ENCODE measurements at regions not wholly inside any gene's neighbourhood (a gene's known extent, or its start where the extent isn't known, plus 50 kb on each side); places are given as distances from the start of the nearest gene placed in this dataset.

DNA sequence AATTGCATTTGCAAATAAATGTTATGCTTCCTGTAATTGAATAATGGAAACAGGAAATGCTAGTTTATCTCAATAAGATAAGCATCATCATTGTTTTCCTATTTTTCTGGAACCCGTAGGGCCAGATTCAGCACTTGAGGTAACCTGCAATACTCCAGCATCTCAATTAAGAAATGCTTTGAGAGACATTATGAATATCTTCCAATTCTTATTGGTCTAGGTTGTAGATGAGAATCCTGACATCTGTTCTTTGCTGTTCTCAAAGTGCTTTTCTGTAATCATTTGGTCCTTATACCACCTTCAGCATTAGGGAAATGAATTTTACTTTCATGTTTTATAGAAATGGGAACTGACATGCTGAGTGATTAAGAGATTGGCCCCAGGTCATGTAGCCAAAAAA is 428.3 kb downstream of the CBLN4 start:
- ChIA-PET POLR2A (ENCODE audit: low non-redundant PET) (no interaction called here), CTCF (no interaction called here)
- TF ChIP-seq, protein P1, sequence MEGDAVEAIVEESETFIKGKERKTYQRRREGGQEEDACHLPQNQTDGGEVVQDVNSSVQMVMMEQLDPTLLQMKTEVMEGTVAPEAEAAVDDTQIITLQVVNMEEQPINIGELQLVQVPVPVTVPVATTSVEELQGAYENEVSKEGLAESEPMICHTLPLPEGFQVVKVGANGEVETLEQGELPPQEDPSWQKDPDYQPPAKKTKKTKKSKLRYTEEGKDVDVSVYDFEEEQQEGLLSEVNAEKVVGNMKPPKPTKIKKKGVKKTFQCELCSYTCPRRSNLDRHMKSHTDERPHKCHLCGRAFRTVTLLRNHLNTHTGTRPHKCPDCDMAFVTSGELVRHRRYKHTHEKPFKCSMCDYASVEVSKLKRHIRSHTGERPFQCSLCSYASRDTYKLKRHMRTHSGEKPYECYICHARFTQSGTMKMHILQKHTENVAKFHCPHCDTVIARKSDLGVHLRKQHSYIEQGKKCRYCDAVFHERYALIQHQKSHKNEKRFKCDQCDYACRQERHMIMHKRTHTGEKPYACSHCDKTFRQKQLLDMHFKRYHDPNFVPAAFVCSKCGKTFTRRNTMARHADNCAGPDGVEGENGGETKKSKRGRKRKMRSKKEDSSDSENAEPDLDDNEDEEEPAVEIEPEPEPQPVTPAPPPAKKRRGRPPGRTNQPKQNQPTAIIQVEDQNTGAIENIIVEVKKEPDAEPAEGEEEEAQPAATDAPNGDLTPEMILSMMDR (conservative IDR thresholded peaks at IDR 0.05; ENCODE audit: low read depth) = no peak
- no peak for DNase-seq (ENCODE audit: low spot score)
- no peak overlapping the region for H3K27ac ChIP-seq

DNA sequence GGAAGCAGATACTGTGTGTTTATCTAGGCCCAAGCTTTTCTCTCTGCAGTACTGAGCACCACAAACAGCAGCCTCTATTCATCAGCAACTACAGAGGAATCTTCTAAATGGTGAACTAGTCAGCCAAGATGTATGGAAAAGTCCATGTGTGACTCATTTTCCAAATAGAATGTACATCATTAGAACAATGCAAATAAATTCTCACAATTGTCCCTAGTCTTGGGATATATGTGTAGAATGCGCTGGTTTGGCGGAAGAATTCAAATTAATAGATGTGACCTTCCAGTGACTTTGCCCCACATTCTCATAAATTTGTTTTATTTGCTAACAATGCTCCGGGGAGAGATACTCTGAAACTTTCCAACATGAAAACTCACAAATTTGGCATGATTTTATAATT is 436.2 kb downstream of the CBLN4 start:
- TF ChIP-seq, protein P1 (conservative IDR thresholded peaks at IDR 0.05; ENCODE audit: low read depth) = no peak
- POLR2A ChIA-PET (ENCODE audit: low non-redundant PET) = no interaction called here
- CTCF ChIA-PET = no interaction called here
- DNase-seq (ENCODE audit: low spot score) = no peak
- no peak overlapping the region for H3K27ac ChIP-seq

DNA sequence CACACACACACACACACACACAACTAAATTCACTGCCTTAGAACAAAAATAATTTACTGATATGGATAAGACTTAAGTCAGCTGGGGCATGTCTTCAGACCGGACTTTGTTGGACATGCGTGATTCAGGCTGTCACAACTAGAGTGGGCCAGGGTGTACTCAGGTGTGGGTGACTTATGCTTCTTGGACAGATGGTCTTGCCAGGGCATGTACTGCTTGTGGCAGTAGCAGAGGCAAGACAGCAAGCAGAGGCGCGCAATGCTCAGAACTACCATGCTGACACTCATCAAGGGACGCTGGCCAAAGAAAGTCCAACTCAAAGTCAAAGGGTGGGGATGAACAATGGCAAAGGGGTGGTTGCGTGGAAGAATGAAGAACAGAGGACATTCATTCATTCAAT is 437.5 kb downstream of the CBLN4 start:
- DNase-seq (ENCODE audit: low spot score) = no peak
- POLR2A ChIA-PET (ENCODE audit: low non-redundant PET) = no interaction called here
- H3K27ac ChIP-seq = no peak overlapping the region
- TF ChIP-seq, protein P1 (conservative IDR thresholded peaks at IDR 0.05; ENCODE audit: low read depth) = no peak
- CTCF ChIA-PET = no interaction called here

DNA sequence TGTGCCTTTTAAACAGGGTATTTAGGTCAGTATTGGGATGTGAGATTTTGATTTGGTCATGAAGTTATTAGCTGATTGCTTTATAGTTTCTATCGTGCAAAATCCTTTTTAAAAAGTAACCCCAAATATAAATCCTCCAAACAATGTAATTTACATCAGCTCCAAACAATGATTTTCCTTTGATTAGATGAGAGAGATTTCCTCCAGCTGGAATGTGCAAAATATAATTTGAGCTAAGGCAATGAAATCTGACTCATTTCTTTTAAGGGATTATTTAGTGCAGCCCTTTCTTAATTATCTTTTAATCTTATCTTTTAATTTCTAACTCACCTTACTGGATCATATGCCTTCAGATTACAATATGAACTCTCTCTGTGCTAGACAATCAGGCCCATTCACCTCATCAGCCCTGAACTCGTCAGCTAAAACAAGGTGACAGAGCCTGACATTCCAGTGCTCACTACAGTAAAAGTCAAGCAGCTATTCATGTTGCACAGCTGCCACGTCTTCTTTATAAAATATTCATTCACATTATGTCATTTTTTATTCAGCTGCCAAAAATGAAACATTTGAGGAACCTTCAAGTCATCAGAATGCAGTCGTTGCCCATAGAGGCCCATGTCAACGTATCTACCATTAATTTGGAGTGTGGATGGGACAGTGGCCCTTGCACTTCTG is 440.1 kb downstream of the CBLN4 start:
- TF ChIP-seq, protein P1 (conservative IDR thresholded peaks at IDR 0.05; ENCODE audit: low read depth) = no peak
- POLR2A ChIA-PET (ENCODE audit: low non-redundant PET) = no interaction called here
- no peak overlapping the region for H3K27ac ChIP-seq
- CTCF ChIA-PET = interaction anchor here (0.6 kb wide), 3 partner anchors 9 to 712 kb away, joined by 3 to 6 read pairs (median 3); no protein-coding TSS in a partner anchor
- DNase-seq (ENCODE audit: low spot score) = no peak

DNA sequence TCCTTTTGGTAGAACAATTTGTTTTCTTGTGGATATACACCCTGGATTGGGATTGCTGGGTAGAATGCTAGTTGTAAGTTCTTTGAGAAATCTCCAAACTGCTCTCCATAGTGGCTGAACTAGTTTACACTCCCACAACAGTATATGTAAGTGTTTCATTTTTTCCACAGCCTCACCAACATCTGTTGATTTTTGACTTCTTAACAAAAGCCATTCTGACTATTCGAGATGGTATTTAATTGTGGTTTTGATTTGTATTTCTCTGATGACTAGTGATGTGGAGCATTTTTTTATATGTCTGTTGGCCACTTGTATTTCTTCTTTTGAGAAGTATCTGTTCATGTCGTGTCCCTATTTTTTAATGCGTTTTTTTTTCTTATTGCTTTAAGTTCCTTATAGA is 444.1 kb downstream of the CBLN4 start:
- CTCF ChIA-PET = no interaction called here
- POLR2A ChIA-PET (ENCODE audit: low non-redundant PET) = no interaction called here
- no peak overlapping the region for H3K27ac ChIP-seq
- DNase-seq (ENCODE audit: low spot score) = no peak
- TF ChIP-seq, protein P1 (conservative IDR thresholded peaks at IDR 0.05; ENCODE audit: low read depth) = no peak

DNA sequence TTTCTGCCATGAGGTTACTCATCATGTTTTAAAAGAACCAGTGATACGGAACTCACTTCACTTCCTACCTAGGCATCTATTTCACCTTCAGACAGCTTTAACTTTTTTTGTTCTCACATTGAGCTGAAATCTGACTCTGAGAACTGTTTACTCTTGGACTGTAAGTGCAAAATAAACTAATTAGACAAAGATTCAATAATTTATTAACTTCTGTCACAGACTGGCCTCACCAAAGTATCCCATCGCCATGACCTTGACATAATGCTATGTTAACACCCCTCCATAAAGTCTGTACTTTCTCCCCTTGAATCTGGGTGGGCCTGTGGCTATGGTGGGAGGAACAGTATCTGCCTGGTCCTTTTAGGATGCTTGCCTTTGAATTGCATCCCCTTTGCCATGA is 448.1 kb downstream of the CBLN4 start:
- DNase-seq (ENCODE audit: low spot score) = no peak
- no peak overlapping the region for H3K27ac ChIP-seq
- POLR2A ChIA-PET (ENCODE audit: low non-redundant PET) = no interaction called here
- CTCF ChIA-PET = interaction anchor here (0.8 kb wide), 1 partner anchor 76 kb away, joined by 3 read pairs; no protein-coding TSS in a partner anchor
- TF ChIP-seq, protein P1 (conservative IDR thresholded peaks at IDR 0.05; ENCODE audit: low read depth) = no peak

All from RWPE1 (cell line).